ENCODE measurements at regions not wholly inside any gene's neighbourhood (a gene's known extent, or its start where the extent isn't known, plus 50 kb on each side); places are given as distances from the start of the nearest gene placed in this dataset.
A peak's percentile ranks its signal among the peaks of the same experiment; 100 is the strongest.

DNA sequence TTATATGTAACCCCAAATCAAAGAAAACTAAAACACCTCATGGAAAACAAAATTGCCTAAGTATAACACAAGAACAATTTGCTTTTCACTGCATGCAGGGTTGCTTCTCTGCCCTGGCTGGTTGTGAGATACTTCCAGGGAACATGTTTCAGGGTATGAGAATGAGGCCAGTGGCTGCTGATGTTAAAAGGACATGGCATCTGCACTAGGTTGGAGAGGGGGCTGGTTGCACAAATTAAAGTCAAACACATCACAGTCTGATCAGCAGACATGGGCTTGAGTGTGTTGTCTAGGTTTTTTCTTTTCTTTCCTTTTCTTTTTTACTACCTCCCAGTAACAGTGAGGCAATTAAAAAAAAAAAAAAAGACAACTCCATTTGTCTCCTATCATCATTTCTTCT lies 374.9 kb downstream of the MCTP2 start:
- no peak for DNase-seq (ENCODE audit: low spot score)
- TF ChIP-seq, protein P1, sequence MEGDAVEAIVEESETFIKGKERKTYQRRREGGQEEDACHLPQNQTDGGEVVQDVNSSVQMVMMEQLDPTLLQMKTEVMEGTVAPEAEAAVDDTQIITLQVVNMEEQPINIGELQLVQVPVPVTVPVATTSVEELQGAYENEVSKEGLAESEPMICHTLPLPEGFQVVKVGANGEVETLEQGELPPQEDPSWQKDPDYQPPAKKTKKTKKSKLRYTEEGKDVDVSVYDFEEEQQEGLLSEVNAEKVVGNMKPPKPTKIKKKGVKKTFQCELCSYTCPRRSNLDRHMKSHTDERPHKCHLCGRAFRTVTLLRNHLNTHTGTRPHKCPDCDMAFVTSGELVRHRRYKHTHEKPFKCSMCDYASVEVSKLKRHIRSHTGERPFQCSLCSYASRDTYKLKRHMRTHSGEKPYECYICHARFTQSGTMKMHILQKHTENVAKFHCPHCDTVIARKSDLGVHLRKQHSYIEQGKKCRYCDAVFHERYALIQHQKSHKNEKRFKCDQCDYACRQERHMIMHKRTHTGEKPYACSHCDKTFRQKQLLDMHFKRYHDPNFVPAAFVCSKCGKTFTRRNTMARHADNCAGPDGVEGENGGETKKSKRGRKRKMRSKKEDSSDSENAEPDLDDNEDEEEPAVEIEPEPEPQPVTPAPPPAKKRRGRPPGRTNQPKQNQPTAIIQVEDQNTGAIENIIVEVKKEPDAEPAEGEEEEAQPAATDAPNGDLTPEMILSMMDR (conservative IDR thresholded peaks at IDR 0.05; ENCODE audit: low read depth, low read length) = no peak
- BruUV-seq (replicated peaks) = no TSS peak
- intact Hi-C loops (cut with micrococcal nuclease; ENCODE audit: unreplicated experiment) = no loop called here
- H3K9me3 ChIP-seq (ENCODE audit: low read depth, low read length, poor library complexity, severe bottlenecking) = no peaks in the 10 kb centered on the region
- H3K4me1 ChIP-seq (ENCODE audit: insufficient read depth, low read length, poor library complexity, severe bottlenecking) = peaks cover 48% of the 10 kb centered on the region
- ChIA-PET CTCF (no interaction called here), POLR2A (ENCODE audit: low non-redundant PET) (no interaction called here)
- H3K4me3 ChIP-seq (ENCODE audit: low read depth, low read length, poor library complexity, severe bottlenecking) = no peak overlapping the region
- no peaks in the 10 kb centered on the region for H3K36me3 ChIP-seq (ENCODE audit: insufficient read depth, low read length, poor library complexity, severe bottlenecking)
- peak overlapping the region; percentile 86 for H3K27ac ChIP-seq (ENCODE audit: low read depth, low read length, poor library complexity, severe bottlenecking)
- H3K27me3 ChIP-seq (replicated peaks; ENCODE audit: insufficient read depth, low read depth, low read length, poor library complexity) = no peaks in the 10 kb centered on the region

DNA sequence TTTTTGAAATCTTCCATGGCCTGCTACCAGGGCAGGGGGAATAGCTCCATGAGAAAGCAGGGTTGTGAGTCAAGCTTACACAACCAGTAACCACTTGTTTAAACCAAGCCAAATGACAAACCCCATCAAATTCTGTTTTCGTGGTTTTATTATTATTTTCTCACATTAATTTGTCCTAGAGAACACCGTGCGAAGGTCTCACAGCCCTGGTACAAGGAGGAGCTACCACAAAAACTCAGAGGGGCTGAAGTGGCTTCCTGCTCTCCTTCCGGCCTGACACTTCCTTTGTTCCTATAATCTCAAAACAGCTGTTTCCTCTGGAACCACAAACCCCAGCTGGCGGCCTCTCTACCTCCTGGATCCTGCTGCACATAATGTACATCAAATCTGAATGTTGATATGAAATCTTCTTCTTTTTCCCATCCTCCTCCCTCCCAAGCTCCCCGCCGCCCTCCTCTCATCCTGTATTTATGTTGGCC lies 375.9 kb downstream of the MCTP2 start:
- ChIA-PET CTCF (no interaction called here), POLR2A (ENCODE audit: low non-redundant PET) (interaction anchor here (0.7 kb wide), 1 partner anchor 299 kb away, joined by 3 read pairs; no protein-coding TSS in a partner anchor)
- intact Hi-C loops (cut with micrococcal nuclease; ENCODE audit: unreplicated experiment) = no loop called here
- H3K27ac ChIP-seq (ENCODE audit: low read depth, low read length, poor library complexity, severe bottlenecking) = peak overlapping the region; percentile 86
- DNase-seq (ENCODE audit: low spot score) = peak; percentile 93
- no peak overlapping the region for H3K4me3 ChIP-seq (ENCODE audit: low read depth, low read length, poor library complexity, severe bottlenecking)
- H3K9me3 ChIP-seq (ENCODE audit: low read depth, low read length, poor library complexity, severe bottlenecking) = no peaks in the 10 kb centered on the region
- TF ChIP-seq EZH2 (IDR thresholded peaks at IDR 0.05; ENCODE audit: borderline replicate concordance, low read depth, low read length, poor library complexity, severe bottlenecking) = no peak
- TF ChIP-seq, protein P1 (conservative IDR thresholded peaks at IDR 0.05; ENCODE audit: low read depth, low read length) = no peak
- H3K27me3 ChIP-seq (replicated peaks; ENCODE audit: insufficient read depth, low read depth, low read length, poor library complexity) = no peaks in the 10 kb centered on the region
- H3K4me1 ChIP-seq (ENCODE audit: insufficient read depth, low read length, poor library complexity, severe bottlenecking) = peaks cover 48% of the 10 kb centered on the region
- H3K36me3 ChIP-seq (ENCODE audit: insufficient read depth, low read length, poor library complexity, severe bottlenecking) = no peaks in the 10 kb centered on the region
- BruUV-seq (replicated peaks) = no TSS peak

DNA sequence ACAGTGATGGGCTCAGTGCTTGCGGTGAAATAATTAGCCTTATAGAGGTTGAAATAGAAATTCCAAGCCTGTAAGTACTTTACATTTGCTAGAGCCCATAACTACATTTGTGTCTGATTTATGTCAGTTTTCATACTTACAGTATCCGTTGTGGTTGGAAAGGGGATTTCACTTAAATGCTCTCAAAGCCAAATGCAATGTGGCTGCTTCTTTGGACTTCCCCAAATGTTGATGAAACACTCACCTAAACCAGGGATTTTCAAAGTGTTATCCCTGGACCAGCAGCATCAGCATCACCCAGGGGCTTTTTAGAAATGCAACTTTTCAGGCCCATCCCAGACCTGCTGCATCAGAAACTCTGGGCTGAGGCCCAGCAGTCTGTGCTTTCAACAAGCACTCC lies 378.7 kb downstream of the MCTP2 start:
- H3K4me3 ChIP-seq (ENCODE audit: low read depth, low read length, poor library complexity, severe bottlenecking) = no peak overlapping the region
- BruUV-seq (replicated peaks) = no TSS peak
- H3K4me1 ChIP-seq (ENCODE audit: insufficient read depth, low read length, poor library complexity, severe bottlenecking) = peaks cover 42% of the 10 kb centered on the region
- no peak for DNase-seq (ENCODE audit: low spot score)
- H3K9me3 ChIP-seq (ENCODE audit: low read depth, low read length, poor library complexity, severe bottlenecking) = no peaks in the 10 kb centered on the region
- POLR2A ChIA-PET (ENCODE audit: low non-redundant PET) = no interaction called here
- H3K27ac ChIP-seq (ENCODE audit: low read depth, low read length, poor library complexity, severe bottlenecking) = no peak overlapping the region
- intact Hi-C loops (cut with micrococcal nuclease; ENCODE audit: unreplicated experiment) = no loop called here
- H3K36me3 ChIP-seq (ENCODE audit: insufficient read depth, low read length, poor library complexity, severe bottlenecking) = no peaks in the 10 kb centered on the region
- TF ChIP-seq, protein P1 (conservative IDR thresholded peaks at IDR 0.05; ENCODE audit: low read depth, low read length) = no peak
- TF ChIP-seq EZH2 (IDR thresholded peaks at IDR 0.05; ENCODE audit: borderline replicate concordance, low read depth, low read length, poor library complexity, severe bottlenecking) = no peak
- CTCF ChIA-PET = no interaction called here
- no peaks in the 10 kb centered on the region for H3K27me3 ChIP-seq (replicated peaks; ENCODE audit: insufficient read depth, low read depth, low read length, poor library complexity)
